ENCODE measurements at regions not wholly inside any gene's neighbourhood (a gene's known extent, or its start where the extent isn't known, plus 50 kb on each side); places are given as distances from the start of the nearest gene placed in this dataset.

DNA sequence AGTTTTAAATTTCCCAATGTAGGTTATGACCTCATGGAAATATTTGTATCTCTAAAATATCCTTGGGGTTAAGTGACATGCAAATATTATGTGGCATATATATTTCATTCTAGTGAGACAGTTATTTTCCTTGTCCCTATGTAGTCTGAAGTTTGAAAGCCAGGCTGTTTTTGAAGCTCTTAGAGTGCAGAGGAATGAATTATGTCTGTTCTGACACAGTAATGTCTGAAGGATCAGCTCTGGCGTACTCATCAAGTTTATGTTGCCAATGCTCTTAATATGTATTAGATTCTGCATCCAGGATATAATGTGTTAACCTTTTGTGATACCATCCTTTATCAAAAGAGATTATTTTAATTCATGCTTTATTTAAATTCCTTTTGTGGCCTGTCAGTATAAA, 355.8 kb downstream of the PCDH7 start:
- no peak overlapping the region for H3K4me3 ChIP-seq (ENCODE audit: low read depth, low read length)
- TF ChIP-seq, protein P1, sequence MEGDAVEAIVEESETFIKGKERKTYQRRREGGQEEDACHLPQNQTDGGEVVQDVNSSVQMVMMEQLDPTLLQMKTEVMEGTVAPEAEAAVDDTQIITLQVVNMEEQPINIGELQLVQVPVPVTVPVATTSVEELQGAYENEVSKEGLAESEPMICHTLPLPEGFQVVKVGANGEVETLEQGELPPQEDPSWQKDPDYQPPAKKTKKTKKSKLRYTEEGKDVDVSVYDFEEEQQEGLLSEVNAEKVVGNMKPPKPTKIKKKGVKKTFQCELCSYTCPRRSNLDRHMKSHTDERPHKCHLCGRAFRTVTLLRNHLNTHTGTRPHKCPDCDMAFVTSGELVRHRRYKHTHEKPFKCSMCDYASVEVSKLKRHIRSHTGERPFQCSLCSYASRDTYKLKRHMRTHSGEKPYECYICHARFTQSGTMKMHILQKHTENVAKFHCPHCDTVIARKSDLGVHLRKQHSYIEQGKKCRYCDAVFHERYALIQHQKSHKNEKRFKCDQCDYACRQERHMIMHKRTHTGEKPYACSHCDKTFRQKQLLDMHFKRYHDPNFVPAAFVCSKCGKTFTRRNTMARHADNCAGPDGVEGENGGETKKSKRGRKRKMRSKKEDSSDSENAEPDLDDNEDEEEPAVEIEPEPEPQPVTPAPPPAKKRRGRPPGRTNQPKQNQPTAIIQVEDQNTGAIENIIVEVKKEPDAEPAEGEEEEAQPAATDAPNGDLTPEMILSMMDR (IDR thresholded peaks at IDR 0.05; ENCODE audit: borderline replicate concordance, insufficient read depth, low read depth, low read length), result no peak

DNA sequence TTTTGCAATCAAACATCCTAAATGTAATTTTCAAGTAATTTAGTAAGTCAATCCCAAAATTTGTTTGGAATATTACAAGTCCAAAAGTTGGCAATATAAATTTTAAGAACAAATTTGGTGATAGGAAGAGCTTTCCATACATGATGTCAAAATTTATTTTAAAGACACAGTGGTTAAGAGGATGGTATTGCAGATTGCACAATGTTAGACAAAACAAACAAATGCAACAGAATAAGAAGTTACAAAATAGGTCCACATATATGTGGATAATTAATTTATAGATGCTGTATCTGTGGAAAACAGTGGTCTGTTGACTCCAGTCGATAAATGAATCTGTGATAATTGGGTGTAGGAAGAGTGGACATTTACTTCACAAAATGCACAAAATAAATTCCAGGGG, 358.5 kb downstream of the PCDH7 start:
- TF ChIP-seq, protein P1 (IDR thresholded peaks at IDR 0.05; ENCODE audit: borderline replicate concordance, insufficient read depth, low read depth, low read length), result no peak
- no peak overlapping the region for H3K4me3 ChIP-seq (ENCODE audit: low read depth, low read length)

DNA sequence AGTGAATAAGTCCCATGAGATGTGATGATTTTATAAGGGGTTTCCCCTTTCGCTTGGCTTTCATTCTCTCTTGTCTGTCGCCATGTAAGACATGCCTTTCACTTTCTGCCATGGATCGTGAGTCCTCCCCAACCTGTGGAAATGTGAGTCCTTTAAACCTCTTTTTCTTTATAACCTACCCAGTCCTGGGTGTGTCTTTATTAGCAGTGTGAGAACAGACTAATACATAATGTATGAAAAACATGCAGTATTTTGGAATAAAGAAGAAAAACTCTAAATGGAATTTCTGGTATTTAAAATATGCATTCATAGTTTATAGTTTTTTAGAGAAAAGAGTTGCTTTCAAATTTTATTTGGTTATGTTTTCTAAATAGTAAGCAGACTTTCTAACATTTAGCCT, 360.7 kb downstream of the PCDH7 start:
- TF ChIP-seq, protein P1 (IDR thresholded peaks at IDR 0.05; ENCODE audit: borderline replicate concordance, insufficient read depth, low read depth, low read length), result no peak
- no peak overlapping the region for H3K4me3 ChIP-seq (ENCODE audit: low read depth, low read length)

DNA sequence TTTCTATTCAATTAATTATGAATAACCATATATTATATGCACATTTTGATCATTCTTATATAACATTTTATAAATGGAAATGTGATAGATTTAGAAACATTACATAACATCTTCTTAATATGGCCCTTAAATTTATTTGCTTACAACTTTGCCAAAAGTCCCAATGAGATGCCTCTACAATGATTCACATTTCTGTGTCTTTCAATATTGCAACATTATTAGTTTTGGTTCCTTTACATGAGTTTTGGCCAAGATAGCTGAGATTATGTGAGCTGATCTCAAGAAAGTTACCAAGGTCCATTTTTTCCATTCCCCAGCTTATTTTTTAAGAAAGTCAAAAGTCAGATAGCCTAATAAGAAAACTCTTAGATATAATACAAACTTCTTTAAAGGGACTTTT, 361.2 kb downstream of the PCDH7 start:
- TF ChIP-seq, protein P1 (IDR thresholded peaks at IDR 0.05; ENCODE audit: borderline replicate concordance, insufficient read depth, low read depth, low read length), result no peak
- no peak overlapping the region for H3K4me3 ChIP-seq (ENCODE audit: low read depth, low read length)

DNA sequence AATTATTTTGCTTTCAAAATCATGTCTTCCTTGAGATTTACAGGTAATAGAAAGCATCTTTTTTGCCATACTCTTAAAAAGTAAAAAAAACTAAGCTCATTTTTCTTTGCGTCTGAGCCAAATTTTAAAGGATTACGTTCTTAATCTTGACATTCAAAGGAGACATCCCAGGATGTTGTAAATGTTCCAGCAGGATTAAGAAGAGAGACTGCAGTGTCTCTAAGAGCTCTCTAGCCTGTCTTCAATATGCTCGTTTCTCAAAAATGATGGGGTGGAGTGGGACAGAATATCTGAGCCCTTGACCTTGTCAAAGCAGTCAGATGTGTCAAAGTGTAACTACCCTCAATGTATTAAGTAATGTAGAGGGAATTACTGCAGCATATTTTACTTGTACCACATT, 363.3 kb downstream of the PCDH7 start:
- TF ChIP-seq, protein P1 (IDR thresholded peaks at IDR 0.05; ENCODE audit: borderline replicate concordance, insufficient read depth, low read depth, low read length), result no peak
- H3K4me3 ChIP-seq (ENCODE audit: low read depth, low read length), result no peak overlapping the region

DNA sequence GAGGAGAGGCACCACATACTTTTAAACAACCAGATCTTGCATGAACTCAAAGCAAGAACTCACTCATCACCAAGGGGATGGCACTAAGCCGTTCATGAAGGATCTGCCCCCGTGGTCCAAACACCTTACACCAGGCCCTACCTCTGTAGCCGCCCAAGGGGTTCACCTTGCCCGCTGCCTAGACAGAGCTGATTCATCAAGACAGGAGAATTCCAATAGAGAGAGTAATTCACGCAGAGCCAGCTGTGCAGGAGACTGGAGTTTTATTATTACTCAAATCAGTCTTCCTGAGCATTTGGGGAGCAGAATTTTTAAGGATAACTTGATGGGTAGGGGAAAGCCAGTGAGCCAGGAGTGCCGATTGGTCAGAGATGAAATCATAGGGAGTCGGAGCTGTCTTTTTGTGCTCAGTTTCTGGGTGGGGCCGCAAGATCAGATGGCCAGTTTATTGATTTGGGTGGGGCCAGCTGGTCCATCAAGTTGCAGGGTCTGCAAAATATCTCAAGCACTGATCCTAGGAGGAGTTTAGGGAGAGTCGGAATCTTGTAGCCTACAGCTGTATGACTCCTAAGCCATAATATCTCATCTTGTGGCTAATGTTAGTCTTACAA, 364.7 kb downstream of the PCDH7 start:
- TF ChIP-seq, protein P1 (IDR thresholded peaks at IDR 0.05; ENCODE audit: borderline replicate concordance, insufficient read depth, low read depth, low read length), result no peak
- no peak overlapping the region for H3K4me3 ChIP-seq (ENCODE audit: low read depth, low read length)

DNA sequence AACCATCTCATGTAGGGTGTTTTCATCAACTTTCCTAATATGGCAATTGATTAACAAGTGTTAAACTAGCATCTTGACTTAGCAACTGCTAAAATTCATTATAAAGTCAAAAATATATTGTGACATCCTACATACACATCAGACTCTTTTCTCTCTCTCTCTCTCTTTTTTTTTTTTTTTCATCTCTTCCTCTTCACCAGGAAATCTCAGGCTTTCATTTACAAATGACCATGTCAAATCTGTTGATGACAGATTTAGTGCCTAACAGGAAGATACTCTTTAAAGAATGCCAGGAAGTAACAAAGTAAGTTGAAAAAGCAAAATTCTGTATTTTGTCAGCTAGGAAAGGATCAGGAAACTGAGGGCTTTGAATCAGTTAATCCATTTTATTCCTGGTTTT, 365.5 kb downstream of the PCDH7 start:
- H3K4me3 ChIP-seq (ENCODE audit: low read depth, low read length), result no peak overlapping the region
- TF ChIP-seq, protein P1 (IDR thresholded peaks at IDR 0.05; ENCODE audit: borderline replicate concordance, insufficient read depth, low read depth, low read length), result no peak

Data from GM12875 (cell line).